ENCODE measurements at regions not wholly inside any gene's neighbourhood (a gene's known extent, or its start where the extent isn't known, plus 50 kb on each side); places are given as distances from the start of the nearest gene placed in this dataset.

DNA sequence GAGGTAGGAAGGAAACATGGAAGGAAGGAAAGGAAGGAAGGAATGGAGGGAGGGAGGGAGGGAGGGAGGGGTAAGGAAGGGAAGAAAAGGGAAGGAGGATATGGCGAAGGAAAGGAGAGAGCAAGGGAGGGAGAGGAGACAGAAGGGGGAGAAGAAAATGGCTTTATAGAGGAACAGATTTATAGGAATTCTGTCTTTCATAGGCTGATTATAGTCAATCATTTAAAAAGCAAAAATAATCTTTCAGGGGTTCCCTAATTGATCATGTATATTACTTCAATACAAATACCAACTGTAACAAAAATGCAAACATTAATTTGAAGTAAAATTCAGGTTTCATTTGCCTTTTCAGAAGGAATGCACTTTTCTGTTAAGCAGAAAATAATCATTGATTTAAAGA is 519.1 kb downstream of the MDFIC start:
- no peak for DNase-seq

GRCh38 chr7:115435178-115435577 is 513.3 kb downstream of the MDFIC start:
- DNase-seq: no peak

- DNase-seq: no peak
Measured at GRCh38 chr7:115429918-115430317, 508.0 kb downstream of the MDFIC start.

GRCh38 chr7:115417662-115418061 is 495.8 kb downstream of the MDFIC start:
- no peak for DNase-seq

GRCh38 chr7:115410972-115411686 is 489.2 kb downstream of the MDFIC start:
- no peak for DNase-seq

GRCh38 chr7:115410434-115410820 is 488.5 kb downstream of the MDFIC start:
- DNase-seq: no peak

DNA sequence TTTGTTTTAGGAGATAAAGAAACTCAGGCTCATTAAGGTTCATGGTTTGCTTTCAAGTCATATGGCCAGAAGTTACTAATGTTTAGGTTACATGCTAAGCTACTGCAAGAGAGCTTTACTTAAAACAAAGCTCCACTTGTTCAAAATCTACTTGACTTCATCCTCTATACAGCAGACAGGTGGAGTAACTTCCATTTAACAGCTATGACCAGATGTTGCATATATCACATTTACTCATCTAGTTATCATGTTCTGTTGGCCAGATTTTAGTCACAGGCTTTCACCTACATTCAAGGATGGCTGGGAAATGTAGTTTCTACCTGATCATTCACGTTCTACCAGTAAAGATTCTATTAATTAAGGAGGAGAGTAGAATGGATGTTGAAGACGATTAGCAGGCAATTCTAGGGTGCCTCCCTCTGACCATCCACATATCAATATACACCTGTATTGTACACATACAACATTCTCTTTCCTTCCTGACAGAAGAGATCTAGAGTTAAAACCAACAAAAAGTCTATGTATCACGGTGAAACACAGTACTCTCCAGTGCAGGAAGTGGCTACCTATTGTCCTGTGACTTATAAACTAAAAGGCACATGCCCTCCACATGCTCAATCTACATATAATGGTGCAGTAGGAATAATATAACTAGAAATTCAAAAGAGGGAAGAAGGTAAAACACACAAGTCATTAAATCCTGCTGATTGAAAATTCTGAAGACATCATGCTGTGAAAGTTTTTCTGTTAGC is 488.0 kb downstream of the MDFIC start:
- no peak for DNase-seq

GRCh38 chr7:115406219-115406618 is 484.3 kb downstream of the MDFIC start:
- no peak for DNase-seq

GRCh38 chr7:115387137-115387536 is 465.2 kb downstream of the MDFIC start:
- DNase-seq: peak; percentile 92

DNA sequence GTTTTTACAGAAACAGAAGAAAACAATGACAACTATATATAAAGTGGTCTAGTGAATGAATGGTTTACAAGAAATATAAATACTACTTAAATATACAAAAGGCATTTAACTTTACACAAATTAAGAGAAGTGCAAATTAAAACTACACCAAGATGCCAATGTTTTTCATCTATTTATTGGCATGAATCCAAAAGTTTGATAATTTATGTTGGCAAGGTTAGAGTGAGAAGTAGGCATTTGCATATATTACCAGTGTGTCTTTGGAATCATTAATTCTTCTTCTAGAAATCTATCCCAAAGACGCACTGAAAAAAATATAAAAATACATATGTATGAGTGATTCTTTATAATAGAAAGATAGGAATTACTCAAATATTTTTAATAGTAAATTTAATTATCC is 457.4 kb downstream of the MDFIC start:
- no peak for DNase-seq

DNA sequence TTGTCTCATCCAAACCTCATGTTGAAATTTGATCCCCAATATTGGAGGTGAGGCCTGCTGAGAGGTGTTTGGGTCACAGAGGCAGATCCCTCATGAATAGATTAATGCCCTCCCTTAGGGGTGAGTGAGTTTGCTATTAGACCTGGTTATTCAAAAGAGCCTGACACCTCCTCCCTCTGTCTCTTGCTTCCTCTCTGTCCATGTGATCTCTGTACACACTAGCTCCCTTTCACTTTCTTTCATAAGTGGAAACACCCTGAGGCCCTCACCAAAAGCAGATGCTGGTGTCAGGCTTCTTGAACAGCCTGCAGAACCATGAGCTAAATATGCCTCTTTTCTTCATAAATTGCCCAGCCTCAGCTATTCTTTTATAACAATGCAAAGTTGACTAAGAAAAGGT is 447.1 kb downstream of the MDFIC start:
- no peak for DNase-seq

DNA sequence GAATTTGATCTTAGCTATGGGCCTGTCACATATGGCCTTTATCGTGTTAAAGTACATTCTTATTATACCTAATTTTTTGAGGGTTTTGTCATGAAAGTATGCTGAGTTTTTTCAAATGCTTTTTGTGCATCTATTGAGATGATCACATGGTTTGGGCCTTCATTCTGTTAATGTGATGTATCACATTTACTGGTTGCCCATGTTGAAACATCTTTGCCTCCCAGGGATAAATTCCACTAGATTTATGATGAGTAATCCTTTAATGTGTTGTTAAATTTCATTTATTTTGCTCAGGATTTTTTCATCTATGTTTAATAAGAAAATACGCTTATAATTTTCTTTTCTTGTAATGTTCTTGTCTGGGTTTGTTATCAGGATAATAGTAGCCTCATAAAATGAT is 442.0 kb downstream of the MDFIC start:
- DNase-seq: no peak

GRCh38 chr7:115359955-115360354 is 438.1 kb downstream of the MDFIC start:
- no peak for DNase-seq

DNA sequence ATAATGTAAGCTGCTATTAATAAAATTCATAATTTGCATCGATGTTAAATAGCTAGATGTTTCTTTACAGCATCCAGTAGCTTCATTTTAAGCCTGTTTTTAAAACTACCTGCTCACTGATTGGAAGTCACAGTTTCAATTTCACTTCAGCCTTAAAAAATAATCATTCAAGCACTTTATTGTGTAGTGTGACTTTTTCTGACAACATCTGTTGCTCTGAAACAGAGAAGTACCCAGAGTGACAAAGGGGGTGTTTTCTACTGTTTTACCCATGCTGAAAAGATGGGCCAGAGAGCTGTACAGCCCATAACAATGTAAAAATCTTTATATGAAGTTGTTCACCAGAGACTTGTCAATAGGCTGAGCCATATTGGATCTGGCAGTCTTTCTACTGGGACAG is 437.2 kb downstream of the MDFIC start:
- DNase-seq: no peak

- no peak for DNase-seq
Measured at GRCh38 chr7:115357703-115357999, 435.8 kb downstream of the MDFIC start.

- peak; percentile 79 for DNase-seq
Measured at GRCh38 chr7:115356999-115357702, 435.3 kb downstream of the MDFIC start.

DNA sequence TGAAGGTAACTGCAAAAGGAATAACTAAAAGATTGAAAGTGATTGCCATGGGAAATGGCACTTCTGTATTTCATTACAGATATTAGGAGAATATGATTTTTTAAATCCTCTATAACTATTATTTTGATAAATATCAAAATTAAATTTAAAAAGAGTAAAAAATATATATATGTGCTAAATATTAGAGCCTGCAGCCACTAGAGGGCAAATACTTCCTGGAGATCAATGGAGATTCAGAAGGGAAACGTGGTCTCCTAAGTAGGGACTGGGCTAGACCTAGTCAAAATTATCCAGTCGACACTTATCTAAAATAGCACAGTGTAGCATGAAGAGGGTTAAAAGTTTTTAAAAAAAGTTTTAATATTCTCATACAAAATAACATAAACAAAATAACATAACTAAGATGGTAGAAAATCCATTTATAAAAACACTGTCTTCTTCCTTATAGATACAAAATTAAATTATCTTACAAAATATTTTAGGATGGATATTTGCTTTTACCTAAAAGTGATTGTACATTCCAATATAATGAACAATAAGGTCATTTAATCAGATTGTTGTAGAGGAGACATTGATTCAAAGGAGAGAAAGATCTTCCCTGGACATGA is 434.3 kb downstream of the MDFIC start:
- DNase-seq: no peak

GRCh38 chr7:115354925-115355324 is 433.0 kb downstream of the MDFIC start:
- DNase-seq: no peak

- DNase-seq: no peak
Measured at GRCh38 chr7:115352375-115352774, 430.5 kb downstream of the MDFIC start.

DNA sequence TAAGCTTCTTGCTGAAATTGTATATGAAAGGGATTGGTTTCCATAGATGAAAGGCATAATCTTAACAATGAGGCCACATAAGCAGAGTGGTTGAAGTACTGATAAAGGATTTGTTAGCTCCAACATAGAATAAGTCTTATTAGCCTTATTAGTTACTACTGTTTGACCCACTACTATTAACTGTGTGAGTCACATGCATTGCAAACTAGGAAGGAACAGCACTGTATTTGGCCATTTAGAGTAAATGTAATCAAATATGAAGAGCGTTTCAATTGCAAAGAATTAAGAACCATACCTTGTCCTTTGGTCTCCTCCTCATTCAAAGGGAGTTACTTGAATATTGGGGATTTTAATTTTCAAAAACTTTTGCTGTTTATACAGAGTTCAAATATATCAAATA is 428.9 kb downstream of the MDFIC start:
- DNase-seq: no peak

DNA sequence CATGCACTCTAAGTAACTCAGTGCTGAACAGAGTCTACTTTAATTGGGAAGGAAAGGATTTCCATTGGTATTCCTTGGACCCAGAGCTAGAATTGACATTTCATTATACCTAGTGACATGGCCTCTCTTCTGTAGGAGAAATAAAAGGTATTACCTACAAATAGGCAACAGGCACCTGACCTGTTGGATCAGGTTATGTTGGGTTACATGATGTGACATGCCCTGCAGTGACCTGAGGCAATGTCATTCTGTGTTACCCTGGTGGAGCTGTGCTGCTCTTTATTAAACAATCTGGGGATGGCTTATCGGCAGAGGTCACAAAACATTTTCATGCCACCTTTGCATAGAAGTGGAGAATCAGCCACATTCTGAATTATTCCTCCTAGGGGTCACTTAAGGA is 427.7 kb downstream of the MDFIC start:
- no peak for DNase-seq

- no peak for DNase-seq
Measured at GRCh38 chr7:115346685-115347084, 424.8 kb downstream of the MDFIC start.

GRCh38 chr7:115340828-115341227 is 418.9 kb downstream of the MDFIC start:
- no peak for DNase-seq

- no peak for DNase-seq
Measured at GRCh38 chr7:115338016-115338415, 416.1 kb downstream of the MDFIC start.
